HL-60 (cell line): ENCODE measurements at regions not wholly inside any gene's neighbourhood (a gene's known extent, or its start where the extent isn't known, plus 50 kb on each side); places are given as distances from the start of the nearest gene placed in this dataset.

ENCODE experiments used
- CTCF ChIP-seq: IDR thresholded peaks from one replicate; pipeline ENCODE4 v1.5.1; 2011; ENCODE audit warnings: low read length, control low read depth, inconsistent platforms; ENCODE audit not compliant: insufficient read depth
- POLR2AphosphoS5 ChIP-seq: IDR thresholded peaks from 2 replicates; pipeline ENCODE4 v1.6.1; 2012; ENCODE audit warnings: low read depth
- REST ChIP-seq: IDR thresholded peaks from 2 replicates; pipeline ENCODE4 v1.6.1; 2012; ENCODE audit warnings: low read depth; ENCODE audit not compliant: insufficient replicate concordance

GRCh38 chr2:193469251-193469650 lies 1274.5 kb upstream of the TMEFF2 start:
- TF ChIP-seq CTCF (no peak), POLR2AphosphoS5 (no peak), REST (no peak)
